Ishikawa (cell line): ENCODE measurements at regions not wholly inside any gene's neighbourhood (a gene's known extent, or its start where the extent isn't known, plus 50 kb on each side); places are given as distances from the start of the nearest gene placed in this dataset.

Experiments used
- CEBPB ChIP-seq: IDR thresholded peaks from 2 replicates; pipeline ENCODE4 v1.6.1; 2012
- CREB1 ChIP-seq: IDR thresholded peaks from 2 replicates; pipeline ENCODE4 v1.6.1; 2012; ENCODE audit warnings: low read depth
- REST ChIP-seq: IDR thresholded peaks from 2 replicates; pipeline ENCODE4 v1.6.1; 2012; ENCODE audit warnings: low read depth, mild to moderate bottlenecking
- TAF1 ChIP-seq: IDR thresholded peaks from 2 replicates; pipeline ENCODE4 v1.6.1; 2012; ENCODE audit warnings: low read depth, mild to moderate bottlenecking
- USF1 ChIP-seq: IDR thresholded peaks from 2 replicates; pipeline ENCODE4 v1.6.1; 2012

DNA sequence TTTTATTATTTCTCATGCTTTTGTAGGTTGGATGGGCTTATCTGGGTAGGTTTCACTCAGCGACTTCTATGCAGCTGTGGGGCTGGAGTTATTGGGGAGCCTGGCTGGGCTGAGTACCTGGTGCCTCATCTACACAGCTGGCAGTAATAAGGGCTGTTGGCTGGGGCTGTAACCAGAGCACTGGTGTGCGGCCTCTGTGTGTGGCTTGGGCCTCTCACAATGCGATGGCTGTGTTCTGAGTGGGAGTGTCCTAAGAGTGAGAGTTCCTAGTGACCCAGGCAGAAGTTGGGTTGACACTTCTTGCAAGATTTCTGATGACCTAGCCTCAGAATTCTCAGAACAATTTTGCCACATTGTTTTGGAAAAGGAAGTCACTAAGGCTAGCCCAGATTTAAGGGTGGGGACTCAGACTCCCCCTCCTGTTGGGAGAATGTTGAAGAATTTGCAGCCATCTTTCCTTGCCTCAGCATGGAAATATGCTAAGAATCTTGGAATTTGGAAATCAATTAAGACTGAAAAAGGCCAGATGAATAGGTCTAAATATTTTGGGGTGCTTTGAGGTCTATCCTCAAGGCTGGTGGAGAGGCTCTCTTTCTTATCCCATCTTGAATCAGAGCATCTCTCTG is 158.8 kb downstream of the SCP2D1 start:
- TF ChIP-seq CREB1 = no peak
- no peak for TF ChIP-seq CEBPB
- TF ChIP-seq USF1 = no peak
- TF ChIP-seq TAF1 = no peak
- TF ChIP-seq REST = no peak
